GM21447 (cell line): ENCODE measurements at regions not wholly inside any gene's neighbourhood (a gene's known extent, or its start where the extent isn't known, plus 50 kb on each side); places are given as distances from the start of the nearest gene placed in this dataset.
"Not testable (repeated sequence)": the region's sequence is repeated elsewhere in the genome, so short reads cannot be mapped to it uniquely, and the experiment has no call there.

ENCODE experiments used
- ATAC-seq: cut with Tn5 transposase; IDR thresholded peaks from one replicate; pipeline ENCODE4 v1.9.1; 2021; ENCODE audit not compliant: unreplicated experiment

DNA sequence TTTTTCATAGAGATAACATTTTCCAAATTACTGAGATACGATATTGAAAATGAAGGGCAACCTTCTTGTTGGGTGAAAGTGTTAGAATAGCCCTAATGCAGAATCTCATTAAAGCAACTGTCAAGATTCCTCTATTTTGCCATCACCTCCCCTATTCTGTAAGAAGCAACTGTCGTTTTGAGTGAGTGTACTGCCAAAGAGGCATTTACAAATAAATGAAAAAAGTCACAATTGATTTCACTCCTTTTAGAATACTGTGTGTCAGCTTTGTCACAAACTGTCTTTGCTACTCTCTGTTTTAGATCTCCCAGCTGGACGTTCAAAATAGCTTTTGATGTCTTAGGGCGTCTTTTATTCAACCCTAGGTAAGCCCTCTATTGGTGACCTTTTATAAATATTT is 322.8 kb upstream of the NAALADL2 start:
- no peak for ATAC-seq

DNA sequence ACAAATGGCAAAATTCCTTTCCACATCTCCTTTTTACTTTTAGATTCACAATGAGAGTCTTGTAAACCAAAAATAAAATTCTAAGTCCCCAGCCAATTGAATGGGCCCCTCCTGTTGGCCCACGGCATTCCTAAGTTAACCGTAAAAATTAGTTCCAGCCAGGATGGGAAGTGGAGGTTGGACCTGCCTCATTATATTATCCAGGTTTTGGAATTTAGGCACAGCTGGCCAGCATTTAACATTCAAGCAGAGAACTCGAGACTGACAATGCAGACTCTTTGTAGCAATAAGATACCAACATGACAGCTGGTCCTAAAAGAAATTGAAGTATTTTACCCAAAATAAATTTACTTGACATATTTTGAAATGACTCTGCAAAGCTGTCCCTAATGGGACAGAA is 321.0 kb upstream of the NAALADL2 start:
- ATAC-seq: no peak

- no peak for ATAC-seq
Observed at GRCh38 chr3:174540116-174540908, 318.8 kb upstream of the NAALADL2 start.

DNA sequence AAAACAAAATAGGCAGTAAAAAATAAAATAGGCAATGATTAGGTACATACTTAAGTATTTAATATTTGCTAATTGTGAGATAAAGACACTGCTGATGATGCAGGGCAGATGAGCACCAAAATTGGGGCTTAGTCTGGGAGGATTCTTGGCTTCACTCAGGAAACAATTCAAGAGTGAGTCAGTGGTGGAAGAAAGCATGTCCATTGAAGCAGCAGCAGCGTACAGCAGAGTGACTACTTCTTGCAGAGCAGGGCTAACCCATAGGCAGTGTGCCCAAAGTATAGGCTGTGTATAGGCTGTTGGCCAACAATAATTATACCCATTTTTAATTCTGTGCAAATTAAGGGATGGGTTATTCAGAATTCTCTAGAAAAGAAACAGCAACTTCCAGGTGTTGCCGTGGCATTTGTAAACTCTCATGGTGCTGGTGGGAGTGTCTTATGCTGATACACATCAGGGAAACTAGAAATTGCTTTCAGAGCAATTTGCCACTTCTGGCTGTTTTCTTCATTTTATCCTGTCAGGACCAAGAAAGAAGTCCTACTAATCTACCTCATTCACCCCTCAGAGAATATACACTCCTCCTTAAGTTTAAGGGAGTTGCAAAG is 317.3 kb upstream of the NAALADL2 start:
- no peak for ATAC-seq

DNA sequence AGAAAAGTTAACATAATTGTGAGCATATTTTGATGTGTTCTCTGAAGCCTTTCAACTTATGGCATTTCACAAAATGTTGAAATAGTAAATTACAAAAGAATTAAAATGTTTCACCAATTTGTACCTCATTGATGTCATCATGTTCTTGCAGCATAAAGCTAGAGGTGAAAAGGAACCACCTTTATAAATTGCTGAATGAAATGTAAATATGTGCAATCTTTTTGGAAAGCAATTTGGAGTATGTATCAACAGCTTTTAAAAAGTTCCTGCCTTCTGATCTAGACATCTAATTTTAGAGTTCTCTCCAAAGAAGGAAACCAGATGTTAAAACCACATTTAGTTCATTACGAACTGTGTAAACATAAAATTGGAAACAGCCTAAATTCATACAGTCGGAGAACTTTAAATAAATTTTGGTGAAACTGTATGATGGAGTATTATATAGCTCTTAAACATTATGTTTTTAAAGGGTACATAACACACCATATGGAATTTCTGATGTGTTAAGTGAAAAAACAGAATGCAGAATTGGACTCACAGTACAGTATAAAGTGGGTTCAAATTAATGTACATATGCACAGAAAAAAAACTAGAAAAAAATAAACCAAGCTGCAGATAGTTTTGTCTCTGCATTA is 311.2 kb upstream of the NAALADL2 start:
- ATAC-seq: no peak

DNA sequence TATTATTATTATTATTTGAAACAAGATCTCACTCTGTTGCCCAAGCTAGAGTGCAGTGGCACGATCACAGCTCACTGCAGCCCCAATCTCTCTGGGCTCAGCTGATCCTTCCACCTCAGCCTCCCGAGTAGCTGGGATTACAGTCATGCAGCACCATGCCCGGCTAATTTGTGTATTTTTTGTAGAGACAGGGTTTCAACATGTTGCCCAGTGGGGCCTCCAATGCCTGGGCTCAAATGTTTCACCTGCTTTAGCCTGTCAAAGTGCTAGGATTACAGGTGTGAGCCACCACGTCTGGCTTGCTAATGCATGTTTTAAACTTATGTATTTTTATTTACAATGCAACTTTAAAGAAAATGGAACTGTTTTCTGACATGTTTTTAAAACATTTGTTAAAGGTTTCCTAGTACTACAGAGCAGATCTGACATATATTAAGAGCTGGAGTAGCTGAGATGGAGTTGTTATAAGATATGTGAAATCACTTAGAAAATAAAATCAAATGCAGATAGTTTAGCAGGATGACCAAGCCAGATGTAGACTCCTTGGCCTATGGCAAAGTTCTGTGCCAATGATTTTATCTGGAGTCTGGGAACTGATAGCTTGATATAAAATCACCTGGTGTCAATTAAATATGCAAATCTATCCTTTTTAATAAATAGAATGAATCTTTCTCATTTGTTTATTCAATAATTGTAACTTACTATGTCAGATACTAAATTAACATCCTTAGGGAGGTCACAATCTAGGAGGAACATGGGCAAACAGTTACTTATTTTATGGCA is 310.1 kb upstream of the NAALADL2 start:
- no peak for ATAC-seq

- no peak for ATAC-seq
Observed at GRCh38 chr3:174581558-174581957, 277.6 kb upstream of the NAALADL2 start.

DNA sequence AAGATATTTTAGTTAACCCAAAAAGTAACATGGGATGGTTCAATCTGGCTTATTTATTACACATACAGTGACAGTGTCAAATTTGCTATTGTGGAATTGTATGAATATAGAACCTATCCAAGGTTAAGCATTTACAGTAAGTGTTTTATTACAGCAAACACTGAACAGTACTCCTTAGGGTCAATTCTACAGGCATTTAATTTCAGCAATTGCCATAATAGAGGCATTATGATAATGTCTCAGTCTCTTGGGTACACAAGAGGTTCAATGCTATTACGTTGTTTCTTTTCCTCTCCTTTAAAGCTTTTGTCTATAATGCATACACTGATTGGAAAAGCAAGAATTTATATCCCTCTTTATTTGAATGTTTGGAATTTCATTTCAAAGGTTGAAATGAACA is 275.7 kb upstream of the NAALADL2 start:
- ATAC-seq: no peak

GRCh38 chr3:174587137-174587536 is 272.0 kb upstream of the NAALADL2 start:
- ATAC-seq: not testable (repeated sequence)

- ATAC-seq: no peak
Observed at GRCh38 chr3:174596447-174596982, 262.6 kb upstream of the NAALADL2 start.

DNA sequence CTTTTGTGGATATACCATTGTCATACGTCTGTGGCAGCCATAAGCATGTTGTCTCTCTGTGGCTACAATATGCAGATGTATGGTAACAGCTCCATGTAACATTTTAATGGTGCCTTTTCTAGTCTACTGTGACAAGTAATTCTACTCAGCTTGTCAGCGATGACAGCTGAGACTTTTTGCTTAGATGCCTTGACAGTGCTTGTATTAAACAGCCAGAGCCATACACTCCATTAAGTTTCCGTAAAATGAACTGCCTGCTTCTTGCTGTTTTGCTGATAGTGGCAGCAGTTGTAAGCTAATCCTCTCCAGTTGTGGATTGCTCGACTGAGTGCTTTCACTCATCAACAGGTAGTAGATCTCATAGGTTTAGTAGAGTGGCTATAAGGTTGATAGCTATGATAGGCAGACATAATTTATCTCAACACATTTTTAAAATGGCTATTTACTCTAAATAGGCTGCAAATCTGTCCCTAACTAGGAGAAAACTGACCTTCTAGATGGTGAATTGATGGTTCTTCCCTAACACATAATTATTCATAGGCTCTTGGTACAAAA is 260.2 kb upstream of the NAALADL2 start:
- no peak for ATAC-seq

GRCh38 chr3:174613173-174613572 is 246.0 kb upstream of the NAALADL2 start:
- ATAC-seq: no peak

DNA sequence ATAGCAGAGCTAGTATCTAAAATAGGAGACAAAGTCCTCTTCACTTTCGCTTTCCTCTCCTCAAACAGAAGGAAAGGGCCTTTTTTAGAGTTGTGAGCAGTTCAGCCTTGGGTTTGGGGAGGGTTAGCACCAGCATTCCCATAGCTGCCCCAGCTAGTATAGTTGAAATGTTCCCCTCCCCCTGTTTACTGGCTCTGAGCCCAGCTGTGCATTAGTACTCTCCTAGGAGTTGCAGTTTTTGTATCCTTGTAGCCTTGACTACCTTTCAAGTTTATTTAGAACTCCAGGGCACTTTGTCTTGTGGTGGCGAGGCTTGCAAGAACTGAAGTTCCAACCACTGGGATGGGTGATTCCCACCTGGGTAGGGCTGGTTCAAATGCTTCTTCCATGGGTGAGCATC is 245.1 kb upstream of the NAALADL2 start:
- no peak for ATAC-seq

- no peak for ATAC-seq
Observed at GRCh38 chr3:174618368-174619080, 240.6 kb upstream of the NAALADL2 start.

DNA sequence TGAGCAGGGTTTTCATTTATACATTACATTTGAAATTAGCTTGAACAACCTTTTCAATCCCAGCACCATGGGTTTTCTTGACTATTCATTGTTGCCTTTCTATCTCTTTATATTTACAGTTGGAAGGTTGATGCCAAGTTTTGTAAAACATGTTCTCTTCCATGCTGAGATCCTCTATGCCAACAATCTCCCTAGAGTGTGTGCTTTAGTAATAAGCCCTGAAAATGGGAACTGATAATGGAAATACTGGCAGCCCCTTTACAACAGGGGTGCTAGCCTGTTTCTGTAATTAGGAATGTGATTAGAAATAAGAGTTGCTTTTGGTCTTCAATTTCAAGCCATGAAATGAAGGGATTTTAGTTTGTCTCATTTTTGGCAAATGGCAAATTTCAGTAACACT is 239.9 kb upstream of the NAALADL2 start:
- no peak for ATAC-seq

DNA sequence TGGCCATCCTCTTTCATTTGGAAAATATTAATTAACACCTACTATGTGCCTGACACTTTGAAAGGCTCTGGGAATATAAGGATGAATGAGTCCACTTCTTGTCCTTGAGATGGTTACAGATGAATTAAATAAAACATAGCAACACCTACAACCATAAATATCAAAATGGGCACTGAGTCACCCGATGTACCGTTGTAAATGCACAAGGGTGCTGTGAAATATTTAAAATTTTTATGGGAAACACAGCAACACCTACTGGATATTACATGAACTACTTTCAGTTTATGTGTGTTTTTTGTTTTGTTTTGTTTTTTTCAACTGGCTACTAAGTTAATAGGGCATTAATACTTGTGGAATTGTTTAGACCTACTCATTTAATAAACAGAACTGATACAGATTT is 239.0 kb upstream of the NAALADL2 start:
- ATAC-seq: no peak

DNA sequence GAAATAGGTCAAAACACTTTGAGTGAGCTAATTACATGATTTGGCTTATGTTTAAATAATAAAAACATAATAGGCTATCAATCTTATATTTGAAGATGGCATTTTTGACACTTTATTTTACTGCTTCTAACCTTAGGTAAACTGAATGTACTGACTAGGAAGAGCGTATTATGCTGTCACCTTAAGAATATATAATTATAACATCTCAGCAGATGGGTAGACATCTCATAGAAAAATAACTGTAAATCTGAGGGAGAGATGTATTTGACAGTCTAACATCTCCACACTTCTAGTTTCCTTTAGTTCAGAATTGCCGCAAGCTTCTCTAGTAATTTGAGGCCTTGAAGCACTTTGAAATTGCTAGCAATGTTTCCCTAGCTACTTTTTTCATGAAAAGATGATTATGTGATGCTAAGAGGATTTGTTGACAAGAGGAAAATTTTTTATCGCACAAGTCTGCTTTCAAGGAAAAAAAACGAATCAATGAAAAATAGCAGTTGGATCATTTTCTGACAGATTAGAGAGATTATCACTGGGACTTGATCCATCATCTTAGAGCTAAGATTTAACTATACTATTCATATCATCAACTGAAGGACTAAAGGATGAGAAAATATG is 238.2 kb upstream of the NAALADL2 start:
- ATAC-seq: no peak

DNA sequence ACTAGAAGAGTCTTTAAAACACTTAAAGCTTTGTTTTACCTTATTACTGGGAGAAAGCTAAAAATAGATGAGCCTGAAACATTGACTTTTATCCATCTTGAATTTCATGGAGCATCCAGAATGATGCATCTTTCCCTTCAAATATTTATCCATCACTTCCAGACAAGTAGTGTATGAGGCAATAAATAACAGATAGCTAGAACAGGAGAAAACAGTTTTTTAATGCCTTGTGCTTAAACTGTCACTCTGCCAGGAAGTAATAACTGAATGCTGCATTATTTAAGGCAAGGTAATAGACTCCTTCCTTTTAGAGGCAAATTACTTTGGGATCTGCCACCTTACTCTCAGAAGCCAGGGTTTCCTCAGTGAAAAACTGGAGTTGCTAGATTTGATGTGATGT is 225.8 kb upstream of the NAALADL2 start:
- no peak for ATAC-seq

DNA sequence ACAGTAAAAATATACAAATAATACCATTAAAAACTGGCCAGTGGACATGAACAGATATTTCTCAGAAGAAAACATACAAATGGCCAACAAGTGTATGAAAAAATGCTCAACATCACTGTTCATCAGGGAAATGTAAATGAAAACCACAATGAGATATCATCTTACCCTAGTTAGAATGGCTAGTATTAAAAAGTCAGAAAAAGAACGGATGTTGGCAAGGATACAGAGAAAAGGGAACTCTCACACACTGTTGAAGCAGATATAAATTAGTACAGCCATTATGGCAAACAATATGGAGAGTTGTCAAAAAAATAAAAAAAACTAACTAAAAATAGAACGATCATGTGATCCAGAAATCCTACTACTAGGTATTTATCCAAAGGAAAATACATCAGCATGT is 222.7 kb upstream of the NAALADL2 start:
- ATAC-seq: no peak

GRCh38 chr3:174639406-174639805 is 219.7 kb upstream of the NAALADL2 start:
- no peak for ATAC-seq
